ENCODE measurements at regions not wholly inside any gene's neighbourhood (a gene's known extent, or its start where the extent isn't known, plus 50 kb on each side); places are given as distances from the start of the nearest gene placed in this dataset.

- no peak for DNase-seq (ENCODE audit: extremely low read depth, low read depth, low spot score)
Observed at GRCh38 chr6:44657206-44657819, 269.8 kb downstream of the CDC5L start.

GRCh38 chr6:44658571-44658970 lies 271.1 kb downstream of the CDC5L start:
- DNase-seq (ENCODE audit: extremely low read depth, low read depth, low spot score) = no peak

GRCh38 chr6:44659726-44660125 lies 272.2 kb downstream of the CDC5L start:
- no peak for DNase-seq (ENCODE audit: extremely low read depth, low read depth, low spot score)

- no peak for DNase-seq (ENCODE audit: extremely low read depth, low read depth, low spot score)
Observed at GRCh38 chr6:44660561-44661220, 273.2 kb downstream of the CDC5L start.

GRCh38 chr6:44661221-44662008 lies 273.9 kb downstream of the CDC5L start:
- DNase-seq (ENCODE audit: extremely low read depth, low read depth, low spot score) = no peak

- no peak for DNase-seq (ENCODE audit: extremely low read depth, low read depth, low spot score)
Observed at GRCh38 chr6:44662461-44663121, 275.1 kb downstream of the CDC5L start.

GRCh38 chr6:44663860-44664634 lies 276.5 kb downstream of the CDC5L start:
- no peak for DNase-seq (ENCODE audit: extremely low read depth, low read depth, low spot score)

- DNase-seq (ENCODE audit: extremely low read depth, low read depth, low spot score) = no peak
Observed at GRCh38 chr6:44664716-44665115, 277.2 kb downstream of the CDC5L start.

GRCh38 chr6:44665143-44665542 lies 277.6 kb downstream of the CDC5L start:
- DNase-seq (ENCODE audit: extremely low read depth, low read depth, low spot score) = no peak

- DNase-seq (ENCODE audit: extremely low read depth, low read depth, low spot score) = no peak
Observed at GRCh38 chr6:44665683-44666082, 278.2 kb downstream of the CDC5L start.

- no peak for DNase-seq (ENCODE audit: extremely low read depth, low read depth, low spot score)
Observed at GRCh38 chr6:44666324-44666723, 278.8 kb downstream of the CDC5L start.

- no peak for DNase-seq (ENCODE audit: extremely low read depth, low read depth, low spot score)
Observed at GRCh38 chr6:44667226-44667625, 279.7 kb downstream of the CDC5L start.

- no peak for DNase-seq (ENCODE audit: extremely low read depth, low read depth, low spot score)
Observed at GRCh38 chr6:44667668-44668390, 280.3 kb downstream of the CDC5L start.

- no peak for DNase-seq (ENCODE audit: extremely low read depth, low read depth, low spot score)
Observed at GRCh38 chr6:44668391-44668930, 281.0 kb downstream of the CDC5L start.

GRCh38 chr6:44668976-44669934 lies 281.7 kb downstream of the CDC5L start:
- DNase-seq (ENCODE audit: extremely low read depth, low read depth, low spot score) = no peak

GRCh38 chr6:44670146-44670545 lies 282.6 kb downstream of the CDC5L start:
- no peak for DNase-seq (ENCODE audit: extremely low read depth, low read depth, low spot score)

- DNase-seq (ENCODE audit: extremely low read depth, low read depth, low spot score) = no peak
Observed at GRCh38 chr6:44671333-44671732, 283.8 kb downstream of the CDC5L start.

GRCh38 chr6:44672086-44672485 lies 284.6 kb downstream of the CDC5L start:
- no peak for DNase-seq (ENCODE audit: extremely low read depth, low read depth, low spot score)

GRCh38 chr6:44672841-44673240 lies 285.3 kb downstream of the CDC5L start:
- DNase-seq (ENCODE audit: extremely low read depth, low read depth, low spot score) = no peak
